ENCODE measurements at regions not wholly inside any gene's neighbourhood (a gene's known extent, or its start where the extent isn't known, plus 50 kb on each side); places are given as distances from the start of the nearest gene placed in this dataset.

DNA sequence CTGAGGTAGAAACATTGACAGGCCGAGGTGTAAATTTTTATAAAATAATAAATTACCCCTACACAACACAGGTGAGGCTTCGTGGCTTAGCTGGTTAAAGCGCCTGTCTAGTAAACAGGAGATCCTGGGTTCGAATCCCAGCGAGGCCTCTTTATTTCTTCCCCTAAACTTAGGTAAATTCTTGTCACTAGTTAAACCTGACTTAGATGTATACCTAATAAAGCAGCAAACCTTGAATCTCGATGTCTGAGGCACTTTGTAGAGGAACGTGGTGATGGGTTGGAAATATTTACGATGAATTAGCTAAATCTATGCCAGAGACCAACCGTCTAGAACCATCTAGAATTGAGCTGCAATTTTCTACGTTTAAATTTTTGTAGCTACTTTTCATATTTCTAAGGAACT lies 185.6 kb downstream of the OR2B2 start:
- TF ChIP-seq, protein P1, sequence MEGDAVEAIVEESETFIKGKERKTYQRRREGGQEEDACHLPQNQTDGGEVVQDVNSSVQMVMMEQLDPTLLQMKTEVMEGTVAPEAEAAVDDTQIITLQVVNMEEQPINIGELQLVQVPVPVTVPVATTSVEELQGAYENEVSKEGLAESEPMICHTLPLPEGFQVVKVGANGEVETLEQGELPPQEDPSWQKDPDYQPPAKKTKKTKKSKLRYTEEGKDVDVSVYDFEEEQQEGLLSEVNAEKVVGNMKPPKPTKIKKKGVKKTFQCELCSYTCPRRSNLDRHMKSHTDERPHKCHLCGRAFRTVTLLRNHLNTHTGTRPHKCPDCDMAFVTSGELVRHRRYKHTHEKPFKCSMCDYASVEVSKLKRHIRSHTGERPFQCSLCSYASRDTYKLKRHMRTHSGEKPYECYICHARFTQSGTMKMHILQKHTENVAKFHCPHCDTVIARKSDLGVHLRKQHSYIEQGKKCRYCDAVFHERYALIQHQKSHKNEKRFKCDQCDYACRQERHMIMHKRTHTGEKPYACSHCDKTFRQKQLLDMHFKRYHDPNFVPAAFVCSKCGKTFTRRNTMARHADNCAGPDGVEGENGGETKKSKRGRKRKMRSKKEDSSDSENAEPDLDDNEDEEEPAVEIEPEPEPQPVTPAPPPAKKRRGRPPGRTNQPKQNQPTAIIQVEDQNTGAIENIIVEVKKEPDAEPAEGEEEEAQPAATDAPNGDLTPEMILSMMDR (IDR thresholded peaks at IDR 0.05 in 8 of 11, conservative IDR thresholded peaks at IDR 0.05 in 3 of 11) = no peak
- no peak for TF ChIP-seq POLR2A (IDR thresholded peaks at IDR 0.05)
- no peak for TF ChIP-seq POLR2AphosphoS5 (IDR thresholded peaks at IDR 0.05)
